Upper lobe of right lung (tissue), 1 donor: ENCODE measurements at regions not wholly inside any gene's neighbourhood (a gene's known extent, or its start where the extent isn't known, plus 50 kb on each side); places are given as distances from the start of the nearest gene placed in this dataset.
A peak's percentile ranks its signal among the peaks of the same experiment; 100 is the strongest.
"Not testable (repeated sequence)": the region's sequence is repeated elsewhere in the genome, so short reads cannot be mapped to it uniquely, and the experiment has no call there.

ENCODE experiments used
- ATAC-seq: fragments of 200-7000 bp; cut with Tn5 transposase; one replicate; pipeline ENCODE4 v1.9.1; 2020; ENCODE audit warnings: mild to moderate bottlenecking, moderate library complexity
- DNase-seq: peaks from one replicate; pipeline ENCODE4 v3.0.0-alpha.2; 2020
- H3K27ac ChIP-seq: fragments of 200-600 bp; one replicate; pipeline ENCODE4 v1.8.0; 2022
- H3K27me3 ChIP-seq: fragments of 200-600 bp; one replicate; pipeline ENCODE4 v1.8.0; 2022; ENCODE audit warnings: mild to moderate bottlenecking
- H3K36me3 ChIP-seq: fragments of 200-600 bp; one replicate; pipeline ENCODE4 v1.8.0; 2022
- H3K4me1 ChIP-seq: fragments of 200-600 bp; one replicate; pipeline ENCODE4 v1.8.0; 2022
- H3K4me3 ChIP-seq: fragments of 200-600 bp; one replicate; pipeline ENCODE4 v1.8.0; 2022; ENCODE audit warnings: mild to moderate bottlenecking
- H3K9me3 ChIP-seq: fragments of 200-600 bp; one replicate; pipeline ENCODE4 v1.8.0; 2022
- intact Hi-C: fragments of 100-400 bp; cut with DNase I; formaldehyde crosslinking; loops from one replicate; pipeline ENCODE4 v1.11.0; 2022
- TF ChIP-seq, protein P1 (sequence below): fragments of 200-600 bp; IDR thresholded peaks from one replicate; pipeline ENCODE4 v1.8.0; 2022; ENCODE audit warnings: antibody characterized with exemption
- donor health status: DM: no; HTN: yes; CAD: no; lungs with severe emphysema.

GRCh38 chrX:109782994-109783700, 50.1 kb upstream of the ACSL4 start:
- ATAC-seq: no peak
- no peaks in the 10 kb centered on the region for H3K36me3 ChIP-seq
- H3K4me1 ChIP-seq: no peaks in the 10 kb centered on the region
- no peaks in the 10 kb centered on the region for H3K27me3 ChIP-seq
- no peak overlapping the region for H3K4me3 ChIP-seq
- TF ChIP-seq, protein P1, sequence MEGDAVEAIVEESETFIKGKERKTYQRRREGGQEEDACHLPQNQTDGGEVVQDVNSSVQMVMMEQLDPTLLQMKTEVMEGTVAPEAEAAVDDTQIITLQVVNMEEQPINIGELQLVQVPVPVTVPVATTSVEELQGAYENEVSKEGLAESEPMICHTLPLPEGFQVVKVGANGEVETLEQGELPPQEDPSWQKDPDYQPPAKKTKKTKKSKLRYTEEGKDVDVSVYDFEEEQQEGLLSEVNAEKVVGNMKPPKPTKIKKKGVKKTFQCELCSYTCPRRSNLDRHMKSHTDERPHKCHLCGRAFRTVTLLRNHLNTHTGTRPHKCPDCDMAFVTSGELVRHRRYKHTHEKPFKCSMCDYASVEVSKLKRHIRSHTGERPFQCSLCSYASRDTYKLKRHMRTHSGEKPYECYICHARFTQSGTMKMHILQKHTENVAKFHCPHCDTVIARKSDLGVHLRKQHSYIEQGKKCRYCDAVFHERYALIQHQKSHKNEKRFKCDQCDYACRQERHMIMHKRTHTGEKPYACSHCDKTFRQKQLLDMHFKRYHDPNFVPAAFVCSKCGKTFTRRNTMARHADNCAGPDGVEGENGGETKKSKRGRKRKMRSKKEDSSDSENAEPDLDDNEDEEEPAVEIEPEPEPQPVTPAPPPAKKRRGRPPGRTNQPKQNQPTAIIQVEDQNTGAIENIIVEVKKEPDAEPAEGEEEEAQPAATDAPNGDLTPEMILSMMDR: no peak
- H3K27ac ChIP-seq: peak overlapping the region; percentile 24
- H3K9me3 ChIP-seq: no peaks in the 10 kb centered on the region
- intact Hi-C loops: no loop called here
- no peak for DNase-seq

GRCh38 chrX:109783701-109784079, 50.6 kb upstream of the ACSL4 start:
- ATAC-seq (peak; percentile 81), DNase-seq (peak; percentile 53)
- no peaks in the 10 kb centered on the region for H3K9me3 ChIP-seq
- H3K27me3 ChIP-seq: no peaks in the 10 kb centered on the region
- TF ChIP-seq, protein P1: no peak
- no peaks in the 10 kb centered on the region for H3K4me1 ChIP-seq
- no peak overlapping the region for H3K4me3 ChIP-seq
- no peaks in the 10 kb centered on the region for H3K36me3 ChIP-seq
- peak overlapping the region; percentile 24 for H3K27ac ChIP-seq
- intact Hi-C loops: no loop called here

- TF ChIP-seq, protein P1: no peak
- Histone ChIP-seq H3K9me3 (no peaks in the 10 kb centered on the region), H3K36me3 (no peaks in the 10 kb centered on the region), H3K27ac (no peak overlapping the region), H3K4me1 (no peaks in the 10 kb centered on the region), H3K27me3 (no peaks in the 10 kb centered on the region), H3K4me3 (no peak overlapping the region)
- intact Hi-C loops: no loop called here
- no peak for DNase-seq
- ATAC-seq: no peak
Measured at GRCh38 chrX:109785053-109785452, 52.0 kb upstream of the ACSL4 start.

DNA sequence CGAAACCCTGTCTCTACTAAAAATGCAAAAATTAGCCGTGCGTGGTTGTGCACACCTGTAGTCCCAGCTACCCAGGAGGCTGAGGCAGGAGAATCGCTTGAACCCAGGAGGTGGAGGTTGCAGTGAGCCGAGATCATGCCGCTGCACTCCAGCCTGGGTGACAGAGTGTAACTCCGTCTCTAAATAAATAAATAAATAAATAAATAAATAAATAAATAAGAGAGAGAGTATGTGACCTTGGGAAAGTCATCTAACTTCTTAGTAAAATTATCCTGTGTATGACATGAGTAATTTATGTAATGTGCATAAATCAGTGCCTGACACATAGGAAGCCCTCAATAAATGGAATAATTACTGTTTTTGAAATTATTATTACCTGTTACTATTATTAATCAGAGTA, 57.5 kb upstream of the ACSL4 start:
- H3K27ac ChIP-seq, H3K27me3 ChIP-seq, DNase-seq, ATAC-seq, H3K4me1 ChIP-seq, H3K4me3 ChIP-seq, H3K36me3 ChIP-seq, intact Hi-C loops, H3K9me3 ChIP-seq: not testable (repeated sequence)

- H3K27me3 ChIP-seq: no peaks in the 10 kb centered on the region
- DNase-seq (no peak), ATAC-seq (no peak)
- H3K4me3 ChIP-seq: no peak overlapping the region
- no peaks in the 10 kb centered on the region for H3K4me1 ChIP-seq
- no peak overlapping the region for H3K27ac ChIP-seq
- TF ChIP-seq, protein P1: no peak
- intact Hi-C loops: no loop called here
- no peaks in the 10 kb centered on the region for H3K9me3 ChIP-seq
- no peaks in the 10 kb centered on the region for H3K36me3 ChIP-seq
Measured at GRCh38 chrX:109793191-109793590, 60.1 kb upstream of the ACSL4 start.

DNA sequence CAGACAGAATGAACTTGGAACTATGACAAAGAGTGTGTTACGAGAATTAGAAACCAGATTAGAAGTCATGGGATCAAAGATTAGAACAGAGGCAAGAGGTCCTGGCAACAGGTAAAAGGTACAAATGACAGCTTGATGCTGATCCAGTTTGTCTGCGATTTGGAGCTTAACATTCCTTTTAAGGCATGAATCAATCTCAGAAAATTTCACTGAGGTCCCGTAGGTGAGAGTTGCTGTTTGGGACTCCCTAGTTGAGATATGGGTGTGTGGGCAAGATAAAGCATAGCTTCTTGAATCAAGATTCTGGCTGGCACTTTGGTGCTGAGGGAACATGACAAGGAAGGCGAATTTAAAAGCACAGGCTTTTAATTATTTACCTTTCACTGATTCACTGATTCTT, 62.6 kb upstream of the ACSL4 start:
- Histone ChIP-seq H3K4me3 (no peak overlapping the region), H3K27ac (no peak overlapping the region), H3K27me3 (no peaks in the 10 kb centered on the region), H3K4me1 (no peaks in the 10 kb centered on the region), H3K36me3 (no peaks in the 10 kb centered on the region), H3K9me3 (no peaks in the 10 kb centered on the region)
- no peak for ATAC-seq
- TF ChIP-seq, protein P1: no peak
- intact Hi-C loops: no loop called here
- DNase-seq: no peak
